ENCODE measurements at regions not wholly inside any gene's neighbourhood (a gene's known extent, or its start where the extent isn't known, plus 50 kb on each side); places are given as distances from the start of the nearest gene placed in this dataset.

- TF ChIP-seq CTCF (IDR thresholded peaks at IDR 0.05; ENCODE audit: low read length) (no peak), EZH2 (IDR thresholded peaks at IDR 0.05; ENCODE audit: borderline replicate concordance, low read length) (no peak)
Observed at GRCh38 chr5:111602817-111603445, 90.6 kb upstream of the STARD4 start.

Measured in OCI-LY1 (cell line).